Urothelium cell line (cell line): ENCODE measurements at regions not wholly inside any gene's neighbourhood (a gene's known extent, or its start where the extent isn't known, plus 50 kb on each side); places are given as distances from the start of the nearest gene placed in this dataset.
"Not testable (repeated sequence)": the region's sequence is repeated elsewhere in the genome, so short reads cannot be mapped to it uniquely, and the experiment has no call there.

Experiments
- DNase-seq: peaks from one replicate; pipeline ENCODE4 v3.0.0; 2011; ENCODE audit warnings: low spot score, mixed read lengths
- FAIRE-seq: peaks from 2 replicates; lab custom pipeline; 2011; peaks lifted over from hg19 to GRCh38; lab: Jason Lieb, UNC

DNA sequence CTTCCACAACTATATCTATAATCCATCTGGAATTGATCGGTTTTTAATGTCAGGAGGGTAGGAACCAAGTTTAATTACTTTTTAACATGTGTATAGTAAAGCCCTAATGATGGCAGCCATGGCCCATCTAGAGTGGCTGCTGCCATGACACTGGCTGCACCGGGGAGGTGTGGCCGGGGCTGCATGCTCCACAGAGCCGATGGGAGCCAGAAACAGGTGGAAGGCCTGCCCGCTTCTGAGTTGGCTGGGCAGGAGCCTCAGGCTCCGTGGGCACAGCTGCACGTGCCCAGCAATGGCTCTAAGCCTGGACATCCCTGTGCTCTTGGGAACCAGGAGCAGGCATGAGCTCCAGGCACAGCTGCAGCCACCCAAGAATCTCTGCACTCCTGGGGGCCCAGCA is 73.0 kb downstream of the GBP6 start:
- no peak for FAIRE-seq
- no peak for DNase-seq

DNA sequence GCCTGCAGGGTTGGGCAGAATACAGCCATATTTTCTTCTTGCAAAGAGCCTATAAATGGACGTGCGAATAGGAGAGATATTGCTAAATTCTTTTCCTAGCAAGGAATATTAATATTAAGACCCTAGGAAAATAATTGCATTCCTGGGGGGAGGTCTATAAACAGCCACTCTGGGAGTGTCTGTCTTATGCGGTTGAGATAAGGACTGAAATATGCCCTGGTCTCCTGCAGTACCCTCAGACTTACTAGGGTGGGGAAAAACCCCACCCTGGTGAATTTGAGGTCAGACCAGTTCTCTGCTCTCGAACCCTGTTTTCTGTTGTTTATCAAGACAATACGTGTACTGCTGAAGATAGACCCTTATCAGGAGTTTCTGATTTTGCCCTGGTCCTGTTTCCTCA is 74.4 kb downstream of the GBP6 start:
- not testable (repeated sequence) for DNase-seq, FAIRE-seq

DNA sequence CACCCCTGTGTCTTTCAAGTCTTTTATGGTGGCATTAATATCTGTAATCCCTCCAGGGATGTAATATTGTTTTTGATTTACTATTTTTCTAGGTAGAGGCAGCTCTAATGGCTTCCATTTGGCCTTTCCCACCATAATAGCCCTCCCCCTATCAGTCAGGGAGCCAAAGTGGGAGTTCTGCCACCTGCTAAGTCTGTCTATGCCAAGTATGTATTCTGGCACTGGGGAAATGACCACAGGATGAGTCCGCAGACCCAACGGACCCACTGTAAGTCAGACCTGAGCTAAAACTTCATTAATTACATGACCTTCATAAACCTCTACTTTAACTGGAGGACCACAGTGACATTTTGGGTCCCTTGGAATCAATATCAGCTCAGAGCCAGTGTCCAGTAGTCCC is 77.1 kb downstream of the GBP6 start:
- FAIRE-seq = no peak
- no peak for DNase-seq

DNA sequence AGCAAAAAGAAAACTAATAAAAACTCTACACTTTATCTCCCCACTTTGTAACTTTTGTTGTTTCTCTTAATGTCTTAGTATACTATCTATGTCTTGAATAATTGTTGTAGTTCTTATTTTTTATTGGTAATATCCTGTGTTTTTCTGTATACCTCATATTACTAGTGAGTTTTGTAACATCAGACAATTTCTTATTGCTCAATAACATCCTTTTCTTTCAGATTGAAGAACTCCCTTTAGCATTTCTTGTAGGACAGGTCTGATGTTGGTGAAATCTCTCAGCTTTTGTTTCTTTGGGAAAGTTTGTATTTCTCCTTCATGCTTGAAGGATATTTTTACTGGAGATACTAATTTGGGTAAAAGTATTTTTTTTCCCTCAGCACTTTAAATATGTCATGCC is 79.8 kb upstream of the LRRC8B start:
- FAIRE-seq (no peak), DNase-seq (no peak)

DNA sequence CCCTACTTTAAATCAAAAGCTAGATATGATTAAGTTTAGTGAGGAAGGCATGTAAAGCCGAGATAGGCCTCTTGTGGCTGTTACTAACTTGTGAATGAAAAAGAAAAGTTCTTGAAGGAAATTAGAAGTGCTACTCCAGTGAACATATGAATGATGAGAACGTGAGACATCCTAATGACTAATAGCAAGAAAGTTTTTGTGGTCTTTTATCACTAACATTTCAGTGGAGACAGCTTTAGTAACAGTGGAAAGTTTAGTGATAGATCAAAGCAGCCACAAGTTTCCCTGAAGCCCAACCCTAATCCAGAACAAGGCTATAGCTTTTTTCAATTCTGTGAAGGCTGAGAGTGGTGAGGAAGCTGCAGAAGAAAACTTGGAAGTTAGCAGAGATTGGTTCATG is 73.6 kb upstream of the LRRC8B start:
- FAIRE-seq (no peak), DNase-seq (no peak)

DNA sequence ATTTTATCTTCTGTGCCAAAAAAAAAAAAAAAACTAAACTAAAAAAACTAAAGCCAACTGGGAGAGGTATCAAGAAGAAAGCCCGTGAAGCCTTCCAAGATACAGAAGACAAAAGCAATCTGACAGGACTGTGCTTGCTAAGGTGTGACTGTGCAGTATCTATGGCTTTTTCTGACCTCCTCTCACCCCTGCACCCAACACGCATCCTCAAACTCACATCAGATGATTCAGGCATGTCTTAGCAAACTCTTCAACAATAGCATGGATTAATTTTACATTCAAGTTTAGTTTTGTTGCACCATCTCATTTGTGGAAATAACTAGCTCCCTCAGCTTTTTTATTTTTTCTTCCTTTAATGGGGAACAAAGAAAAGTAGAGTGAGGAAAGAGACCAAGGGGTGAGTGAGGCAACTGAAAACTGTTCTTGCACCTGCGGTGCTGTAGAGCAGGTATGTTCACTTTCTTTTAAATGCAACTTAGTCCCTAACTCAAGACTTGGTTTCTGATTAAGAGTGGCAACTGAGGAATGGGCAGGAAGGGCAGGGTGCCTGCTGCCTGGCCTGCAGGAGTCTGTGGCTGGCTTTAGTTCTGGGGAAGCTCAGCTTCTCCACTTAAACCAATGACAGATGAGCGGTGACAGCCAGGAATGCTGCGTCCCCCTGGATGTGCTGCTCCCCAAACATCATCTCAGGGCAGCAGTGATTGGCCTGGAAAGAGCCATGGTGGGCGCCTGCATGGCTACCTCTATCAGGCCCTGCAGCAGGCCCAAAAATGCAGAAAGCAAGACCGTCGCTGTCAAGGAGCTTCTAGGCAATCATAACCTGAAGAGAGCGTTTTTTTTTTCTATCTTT is 71.3 kb upstream of the LRRC8B start:
- FAIRE-seq = no peak

DNA sequence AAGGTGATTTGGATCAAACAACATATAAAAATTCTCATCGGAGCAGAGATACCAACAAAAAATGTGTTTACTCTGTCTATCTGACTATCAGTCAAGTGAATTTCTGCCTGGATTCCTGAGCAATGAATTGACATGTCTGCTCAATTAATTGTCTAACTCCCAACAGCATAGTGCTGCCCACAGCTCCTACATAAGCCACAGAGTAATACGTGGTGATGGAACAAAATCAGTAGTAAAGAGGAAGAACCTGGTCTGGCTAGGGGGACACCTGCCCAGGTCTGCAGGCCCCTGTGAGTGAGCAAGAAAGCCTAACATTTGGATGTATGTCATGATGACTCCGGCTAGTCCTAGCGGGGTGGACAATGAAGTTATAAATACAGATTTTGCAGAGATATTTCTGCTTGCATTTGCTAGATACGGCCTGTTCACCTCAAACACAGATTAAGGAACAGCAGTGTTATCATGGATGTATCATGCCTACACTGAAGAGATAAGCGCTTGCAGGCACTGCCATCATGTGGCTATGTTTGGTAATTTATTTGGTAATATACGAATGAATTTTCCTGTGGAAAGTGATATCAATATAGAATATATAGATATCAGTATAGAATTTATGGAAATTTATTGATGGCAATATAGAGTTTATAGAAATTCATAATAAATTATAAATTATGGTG is 69.6 kb upstream of the LRRC8B start:
- FAIRE-seq (no peak), DNase-seq (peak; percentile 44)

More for the DNA sequence above, 71.3 kb upstream of the LRRC8B start:
- no peak for DNase-seq

DNA sequence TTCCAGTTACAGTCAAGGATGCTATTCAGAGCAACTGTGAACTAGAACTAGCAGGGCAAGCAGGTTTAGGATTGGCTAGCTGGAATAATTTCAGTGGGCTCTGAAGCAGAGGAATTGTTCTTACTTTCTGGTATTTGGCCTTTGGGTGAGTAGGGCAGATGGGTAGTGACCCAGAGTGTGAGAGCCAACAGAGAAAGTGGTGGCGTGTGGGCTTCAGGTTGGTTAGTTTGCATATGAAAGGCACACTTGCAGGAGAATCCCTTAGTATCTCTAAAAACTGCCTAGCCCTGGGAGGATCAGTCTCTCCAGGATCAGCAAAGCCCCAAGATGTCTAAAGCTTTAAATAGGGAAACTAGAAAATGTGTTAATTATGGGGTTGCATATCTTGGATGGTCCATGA is 67.6 kb upstream of the LRRC8B start:
- DNase-seq (no peak), FAIRE-seq (no peak)

DNA sequence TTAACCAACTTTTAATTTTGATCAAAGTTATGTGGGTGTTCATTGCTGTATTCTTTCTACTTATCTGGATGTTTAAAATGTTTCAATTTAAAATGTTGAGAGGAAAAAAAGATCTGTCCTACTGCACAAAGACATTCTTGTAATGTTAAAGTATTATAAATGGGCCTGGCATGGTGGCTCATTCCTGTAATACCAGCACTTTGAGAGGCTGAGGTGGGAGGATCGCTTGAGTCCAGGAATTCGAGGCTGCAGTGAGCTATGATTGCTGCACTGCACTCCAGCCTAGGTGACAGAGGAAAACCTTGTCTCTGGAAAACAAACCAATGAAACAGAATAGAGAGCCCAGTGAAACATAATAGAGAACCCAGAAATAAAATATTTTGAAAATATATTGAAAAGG is 65.5 kb upstream of the LRRC8B start:
- no peak for DNase-seq
- no peak for FAIRE-seq

DNA sequence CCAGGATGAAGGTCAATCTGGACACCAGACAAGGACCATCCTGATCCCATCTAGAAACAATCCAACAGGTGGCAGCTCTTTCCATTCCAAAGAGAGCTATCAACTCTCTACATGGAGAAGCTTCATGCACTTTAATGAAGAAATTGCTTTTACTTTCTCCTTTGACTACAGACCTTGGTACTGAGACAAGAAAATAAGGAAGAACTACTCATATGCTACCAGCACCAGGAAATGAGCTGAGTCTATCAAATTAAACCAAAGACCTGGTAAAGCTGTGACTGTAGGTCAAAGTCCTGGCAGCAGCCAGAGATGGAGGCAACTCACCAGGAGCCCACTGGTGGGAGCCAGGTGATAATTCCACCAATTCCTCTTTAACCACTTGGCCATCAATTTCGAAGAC is 64.3 kb upstream of the LRRC8B start:
- DNase-seq = no peak
- no peak for FAIRE-seq

DNA sequence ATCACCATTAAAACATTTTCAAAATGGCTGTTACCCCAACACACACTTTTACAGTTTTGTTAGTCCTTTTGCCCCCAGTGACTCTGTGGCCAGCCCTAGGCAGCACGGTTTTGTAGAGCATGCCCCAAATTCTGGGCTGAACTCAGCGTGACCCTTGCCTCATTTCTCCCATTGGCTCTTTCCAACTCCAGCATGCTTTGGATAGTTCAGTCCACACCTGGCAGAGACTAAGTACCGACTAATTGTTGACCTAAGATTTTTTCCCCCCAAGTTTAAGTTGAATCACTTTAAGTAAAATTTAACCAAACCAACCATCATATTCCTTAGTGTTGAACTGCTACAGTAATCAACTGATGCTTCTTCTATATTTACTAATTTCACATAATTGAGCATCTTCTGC is 62.4 kb upstream of the LRRC8B start:
- FAIRE-seq = no peak
- no peak for DNase-seq

DNA sequence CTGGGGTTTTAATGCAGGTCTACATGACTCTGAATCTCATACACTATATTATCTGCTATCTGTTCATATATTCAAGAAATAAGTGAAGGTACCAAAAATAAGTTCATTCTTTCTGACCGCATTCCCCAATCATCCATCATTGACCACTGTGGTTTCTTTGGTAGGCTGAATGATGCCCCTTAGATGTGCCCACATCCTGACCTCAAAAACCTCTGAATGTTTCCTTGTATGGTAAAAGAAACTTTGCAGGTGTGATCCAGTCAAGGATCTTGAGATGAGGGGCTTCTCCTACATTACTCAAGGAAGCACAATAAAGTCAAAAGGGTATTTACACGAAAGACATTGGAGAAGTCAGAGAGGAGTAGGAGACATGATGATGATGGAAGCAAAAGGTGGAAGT is 60.6 kb upstream of the LRRC8B start:
- DNase-seq (no peak), FAIRE-seq (no peak)

DNA sequence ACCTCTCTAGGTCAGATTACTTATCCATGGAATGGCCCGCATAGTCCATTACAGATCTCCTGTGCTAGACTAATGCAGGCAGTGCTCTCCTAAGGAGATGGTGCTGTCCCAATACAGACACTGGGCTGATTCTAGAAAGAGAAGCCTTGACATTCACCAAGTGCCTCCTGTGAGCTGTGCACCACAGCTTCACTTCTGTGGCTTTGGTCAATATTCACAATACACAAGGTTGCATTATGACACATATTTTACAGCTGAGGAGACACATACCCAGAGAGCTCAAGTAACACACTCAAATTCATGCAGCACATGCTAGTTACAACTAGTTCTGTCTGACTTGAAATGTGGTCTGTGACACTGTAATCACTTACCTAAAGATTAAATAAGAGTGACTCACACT is 59.4 kb upstream of the LRRC8B start:
- DNase-seq = no peak

DNA sequence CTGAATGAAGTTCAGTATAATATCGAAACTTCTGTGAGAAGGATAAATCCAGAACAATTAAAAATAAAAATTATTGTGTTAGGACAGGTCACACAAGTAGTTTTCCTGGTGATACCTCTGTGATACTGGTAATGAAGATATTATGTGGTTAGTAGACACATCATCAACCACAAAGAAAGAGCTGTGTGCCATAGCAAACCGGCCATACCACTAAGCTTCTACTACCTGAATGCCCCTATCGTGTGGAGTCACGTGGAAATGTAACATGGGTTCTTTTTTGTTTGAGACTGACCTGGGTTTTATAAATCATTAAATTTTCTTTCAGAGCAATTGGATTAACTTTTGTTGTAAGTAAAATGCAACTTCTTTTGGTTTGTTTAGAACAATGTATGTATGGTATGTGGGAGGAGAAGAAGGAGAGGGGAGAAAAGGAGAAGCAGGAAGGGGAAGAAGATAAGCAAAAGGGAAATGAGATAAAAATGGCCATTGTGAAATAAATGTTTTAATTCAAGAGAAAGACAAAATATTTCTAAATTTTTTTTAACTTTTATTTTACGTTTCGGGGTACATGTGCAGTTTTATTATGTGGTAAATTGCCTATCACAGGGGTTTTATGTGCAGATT is 58.2 kb upstream of the LRRC8B start:
- FAIRE-seq (no peak), DNase-seq (no peak)

More for the DNA sequence above, 59.4 kb upstream of the LRRC8B start:
- FAIRE-seq = no peak

DNA sequence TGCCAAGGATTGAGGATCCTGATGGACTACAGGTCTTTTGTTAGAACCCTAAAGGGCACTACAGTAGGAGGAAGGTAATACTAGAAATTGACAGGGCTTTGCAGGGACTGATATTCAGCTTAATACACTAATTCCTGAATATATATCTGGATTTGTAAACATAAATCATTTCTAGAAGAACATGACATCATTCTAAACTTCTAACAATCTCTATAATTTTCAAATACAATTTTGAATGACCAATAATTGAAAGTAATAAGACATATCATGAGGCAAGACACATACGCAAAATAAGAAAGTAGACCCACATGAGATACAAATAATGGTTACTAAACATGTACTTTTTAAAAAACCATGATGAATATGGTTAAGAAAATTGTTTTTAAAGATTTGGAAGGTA is 52.4 kb upstream of the LRRC8B start:
- FAIRE-seq (no peak), DNase-seq (no peak)

DNA sequence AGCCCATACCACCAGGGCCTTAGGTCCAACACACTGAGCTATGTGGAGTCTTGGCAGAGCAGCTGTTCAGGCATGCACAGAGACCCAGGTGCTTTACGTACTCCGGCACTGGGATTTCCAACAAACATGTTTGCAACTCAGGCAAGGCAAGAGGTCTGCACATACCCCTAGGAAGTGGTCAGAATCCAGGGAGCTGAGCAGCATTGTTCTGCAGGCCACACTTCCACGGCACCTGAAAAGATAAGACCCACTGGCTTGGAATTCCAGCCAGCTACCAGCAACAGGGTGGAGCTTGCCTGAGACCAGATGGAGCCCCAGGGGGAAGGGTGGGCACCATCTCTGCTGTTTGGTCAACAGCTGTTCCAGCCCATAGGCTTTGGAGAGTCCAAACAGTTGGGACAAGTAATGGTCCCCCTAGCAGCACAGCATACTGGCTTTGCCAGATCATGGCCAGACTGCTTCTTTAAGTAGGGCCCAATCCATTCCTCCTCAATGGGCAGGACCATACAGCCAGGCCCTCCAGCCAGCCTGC is 51.7 kb upstream of the LRRC8B start:
- DNase-seq = no peak
- FAIRE-seq = no peak
